SK-MEL-5 (cell line): ENCODE measurements at regions not wholly inside any gene's neighbourhood (a gene's known extent, or its start where the extent isn't known, plus 50 kb on each side); places are given as distances from the start of the nearest gene placed in this dataset.

ENCODE experiments used
- DNase-seq: peaks from one replicate; pipeline ENCODE4 v3.0.0-alpha.2; 2016; ENCODE audit warnings: low read depth, low spot score
- in situ Hi-C: cut with HindIII; loops from 2 replicates; pipeline ENCODE4 v1.10.0; 2016; ENCODE audit warnings: low sequenced_read_pairs, high pct_unique_total_duplicates, low pct_unique_long_range_greater_than_20kb

DNA sequence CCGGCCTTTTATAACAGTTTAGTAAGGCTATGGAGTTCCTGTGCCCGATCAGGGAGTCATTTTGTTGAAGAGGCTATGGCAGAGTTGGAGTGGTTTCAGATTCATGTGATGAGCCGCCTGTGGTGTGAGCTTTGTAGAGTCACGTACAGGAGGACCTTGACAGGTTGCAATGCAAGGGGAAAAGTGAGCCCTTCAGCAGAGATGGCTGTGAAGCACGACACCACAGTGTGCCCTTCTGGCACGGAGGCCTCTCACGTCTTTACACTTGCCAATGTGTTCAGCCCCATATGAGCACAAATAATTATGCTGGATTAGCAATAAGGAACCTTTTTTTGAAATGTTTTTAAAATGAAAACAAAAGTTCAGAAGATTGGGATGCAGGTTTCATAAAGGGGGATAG is 499.8 kb downstream of the LIG4 start:
- in situ Hi-C loops: no loop called here
- DNase-seq: no peak

DNA sequence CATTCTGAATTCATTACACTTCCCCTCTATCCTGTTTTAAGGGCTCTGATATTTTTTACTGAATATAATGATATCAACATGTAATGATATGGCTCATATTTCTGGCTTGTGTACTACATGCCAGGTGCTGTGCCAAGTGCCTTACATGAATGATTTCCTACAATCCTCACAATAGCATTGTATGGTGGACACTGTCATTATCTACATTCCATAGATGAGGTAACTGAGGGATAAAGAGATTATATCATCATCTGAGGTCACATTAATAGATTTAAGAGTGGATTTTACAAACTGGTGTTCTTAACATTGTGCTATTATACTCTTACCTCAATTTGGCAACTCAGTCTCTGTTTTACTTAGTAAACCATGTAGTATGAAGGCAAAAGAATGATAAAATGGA is 502.0 kb downstream of the LIG4 start:
- in situ Hi-C loops: no loop called here

GRCh38 chr13:107712145-107712860 is 503.0 kb downstream of the LIG4 start:
- in situ Hi-C loops: no loop called here
- DNase-seq: no peak

More for the DNA sequence above, 502.0 kb downstream of the LIG4 start:
- DNase-seq: no peak

DNA sequence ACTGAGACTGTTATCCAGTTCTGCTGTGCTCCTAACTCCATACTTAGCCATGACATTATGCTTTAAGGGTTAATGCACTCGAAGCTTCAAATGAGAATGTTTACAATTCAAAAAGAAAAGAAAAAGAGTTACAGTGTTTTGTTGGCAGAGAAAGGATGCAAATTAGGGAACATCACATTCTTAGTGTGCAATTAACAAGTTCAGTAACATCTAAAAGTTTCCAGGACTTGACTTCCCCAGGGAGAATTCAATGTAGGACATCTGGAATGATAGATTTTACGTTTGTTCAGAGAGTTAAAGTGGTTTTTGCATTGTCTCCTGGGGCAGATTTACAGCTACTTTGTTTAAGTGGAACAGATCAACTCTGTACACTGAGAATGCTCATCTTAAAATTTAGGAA is 525.2 kb downstream of the LIG4 start:
- in situ Hi-C loops: no loop called here
- no peak for DNase-seq

DNA sequence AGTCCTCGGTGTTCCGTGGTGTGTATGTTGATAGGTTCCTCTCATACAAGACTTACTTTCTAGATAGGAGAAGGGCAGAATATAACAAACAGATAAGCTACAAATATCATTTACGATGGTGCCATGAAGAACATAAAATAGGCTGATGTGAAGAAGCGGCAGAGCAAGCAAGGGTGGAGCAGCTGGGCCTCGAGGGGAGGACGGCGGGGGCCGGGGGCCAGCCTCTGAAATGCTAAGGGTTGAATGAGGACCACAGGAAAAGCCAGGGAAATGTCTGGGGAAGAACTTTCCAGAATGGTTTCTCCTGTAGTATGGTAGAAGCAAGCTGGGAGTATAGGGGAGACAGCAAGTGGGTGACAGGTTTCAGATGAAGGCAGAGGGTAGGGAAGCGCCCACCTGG is 529.5 kb downstream of the LIG4 start:
- in situ Hi-C loops: no loop called here

DNA sequence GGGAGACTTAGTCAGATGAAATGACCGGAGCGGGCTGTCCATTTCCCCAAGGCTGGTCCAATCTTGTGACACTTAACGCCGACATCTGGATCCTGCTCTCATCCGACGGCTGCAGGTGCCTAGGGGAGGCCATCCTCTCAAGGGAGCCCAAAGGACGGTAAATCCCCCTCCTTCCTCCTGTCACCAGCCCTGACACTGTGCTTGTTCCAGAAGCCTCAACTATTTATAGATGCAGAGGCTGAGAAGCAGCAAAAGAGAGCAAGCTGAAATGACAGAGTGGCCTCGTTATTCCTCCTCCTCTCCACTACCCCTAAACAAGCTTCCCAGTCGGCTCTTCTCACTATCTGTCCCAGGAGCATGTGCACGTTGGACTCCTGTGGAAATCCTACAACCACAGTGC is 533.7 kb downstream of the LIG4 start:
- in situ Hi-C loops: no loop called here
- DNase-seq: no peak

More for the DNA sequence above, 529.5 kb downstream of the LIG4 start:
- DNase-seq: no peak

DNA sequence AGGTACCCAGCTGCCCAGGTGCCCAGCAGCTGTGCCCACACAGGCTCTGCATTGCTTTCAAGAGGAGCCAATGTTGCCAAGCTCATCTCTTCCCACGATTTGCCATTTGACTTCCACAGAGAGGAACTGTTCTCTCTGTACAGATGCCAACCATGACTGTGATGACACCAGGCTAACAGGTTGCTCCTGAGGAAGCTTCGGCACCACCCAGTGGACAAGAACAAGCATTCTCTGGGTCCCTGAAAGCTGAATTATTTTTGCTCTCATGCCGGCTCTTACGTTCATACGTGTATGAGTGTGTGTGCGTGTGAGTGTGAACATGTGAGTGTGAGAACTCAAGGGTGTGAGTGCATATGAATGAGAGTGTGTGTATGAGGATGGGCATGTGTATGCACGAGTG is 535.2 kb downstream of the LIG4 start:
- DNase-seq: peak; percentile 7
- in situ Hi-C loops: no loop called here

DNA sequence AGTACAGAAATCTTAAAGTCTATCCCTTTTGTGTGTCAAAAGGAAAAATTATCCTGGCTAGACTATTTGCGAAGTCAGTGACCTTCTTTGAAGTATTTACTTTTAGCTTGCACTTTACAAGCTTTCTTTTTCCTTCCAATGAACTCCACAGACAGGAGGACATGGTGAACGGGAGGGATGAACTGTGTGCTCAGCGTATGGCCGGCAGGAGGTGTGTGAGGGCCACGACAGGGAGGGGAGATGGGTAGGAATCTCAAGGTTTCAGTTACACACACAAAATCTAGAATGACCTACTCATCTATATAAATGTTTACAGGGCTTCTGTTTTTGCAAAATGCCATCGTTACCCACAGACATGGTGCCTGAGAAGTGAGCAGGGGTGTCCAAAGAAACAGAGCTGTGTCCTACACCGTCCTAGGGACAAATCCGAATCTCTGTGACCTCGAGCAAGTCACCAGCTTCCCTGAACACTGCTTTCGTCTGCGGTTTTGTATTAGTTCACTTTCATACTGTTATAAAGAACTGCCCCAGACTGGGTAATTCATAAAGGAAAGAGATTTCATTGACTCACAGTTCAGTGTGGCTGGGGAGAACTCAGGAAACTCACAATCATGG is 537.2 kb downstream of the LIG4 start:
- peak; percentile 44 for DNase-seq
- in situ Hi-C loops: no loop called here

DNA sequence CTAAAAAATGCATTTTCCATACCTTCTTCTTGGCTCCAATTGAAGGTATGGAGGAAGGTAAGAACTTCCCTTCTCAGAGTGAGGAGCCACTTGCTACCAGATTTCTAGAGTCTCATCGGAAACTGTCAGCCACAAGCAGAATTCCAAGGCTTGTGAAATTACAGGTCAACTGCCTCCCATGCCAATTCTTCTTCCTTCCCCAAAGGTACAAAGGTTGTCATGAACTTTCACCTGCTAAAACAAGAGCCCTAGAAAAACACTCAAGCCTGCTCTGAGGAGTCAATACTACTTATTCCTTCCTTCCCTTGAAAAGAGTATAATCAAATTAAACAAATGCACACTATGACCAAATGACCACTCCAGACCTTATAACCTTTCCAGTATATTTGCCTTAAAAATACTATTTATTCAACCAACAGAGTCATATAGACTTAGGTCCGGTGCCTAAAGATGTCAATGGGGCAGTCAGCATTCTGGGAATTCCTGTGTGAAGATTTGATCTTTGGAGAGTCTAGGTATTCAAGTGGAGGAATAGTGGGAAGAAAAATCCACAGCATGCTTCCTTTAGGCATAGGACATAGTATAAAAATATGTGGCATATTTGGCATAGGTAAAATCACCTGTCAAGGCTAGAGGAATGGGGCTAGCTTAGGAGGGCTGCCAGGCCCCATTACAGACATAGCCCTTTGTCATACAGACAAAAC is 539.3 kb downstream of the LIG4 start:
- in situ Hi-C loops: no loop called here
- no peak for DNase-seq

GRCh38 chr13:107669391-107669993 is 545.8 kb downstream of the LIG4 start:
- DNase-seq: peak; percentile 80
- in situ Hi-C loops: no loop called here

GRCh38 chr13:107665926-107666458 is 549.3 kb downstream of the LIG4 start:
- in situ Hi-C loops: no loop called here
- DNase-seq: no peak

DNA sequence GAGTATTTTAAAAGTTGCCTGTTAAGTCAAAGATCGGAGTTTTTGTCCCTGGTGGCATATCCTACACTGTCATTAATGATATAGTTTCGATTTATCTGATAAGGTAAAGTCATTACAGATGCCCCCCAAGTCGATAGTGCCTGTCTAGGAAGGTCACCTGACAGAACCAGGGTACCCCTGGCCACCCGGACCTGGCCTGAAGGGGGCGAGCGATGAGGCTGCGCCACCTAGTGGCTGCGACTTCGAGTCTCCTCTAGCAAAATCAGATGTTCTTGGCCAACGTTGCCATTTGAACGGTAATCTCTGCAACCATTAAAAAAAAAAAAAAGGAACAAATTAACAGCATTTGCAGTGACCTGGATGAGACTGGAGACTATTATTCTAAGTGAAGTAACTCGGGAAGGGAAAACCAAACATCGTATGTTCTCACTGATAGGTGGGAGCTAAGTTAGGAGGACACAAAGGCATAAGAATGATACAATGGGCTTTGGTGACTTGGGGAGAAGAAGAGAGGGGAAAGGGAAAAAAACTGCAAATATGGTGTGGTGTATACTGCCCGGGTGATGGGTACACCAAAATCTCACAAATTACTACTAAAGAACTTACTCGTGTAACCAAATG is 565.1 kb downstream of the LIG4 start:
- DNase-seq: peak; percentile 67
- in situ Hi-C loops: no loop called here

- in situ Hi-C loops: no loop called here
- DNase-seq: no peak
Observed at GRCh38 chr13:107649079-107649478, 566.3 kb downstream of the LIG4 start.

DNA sequence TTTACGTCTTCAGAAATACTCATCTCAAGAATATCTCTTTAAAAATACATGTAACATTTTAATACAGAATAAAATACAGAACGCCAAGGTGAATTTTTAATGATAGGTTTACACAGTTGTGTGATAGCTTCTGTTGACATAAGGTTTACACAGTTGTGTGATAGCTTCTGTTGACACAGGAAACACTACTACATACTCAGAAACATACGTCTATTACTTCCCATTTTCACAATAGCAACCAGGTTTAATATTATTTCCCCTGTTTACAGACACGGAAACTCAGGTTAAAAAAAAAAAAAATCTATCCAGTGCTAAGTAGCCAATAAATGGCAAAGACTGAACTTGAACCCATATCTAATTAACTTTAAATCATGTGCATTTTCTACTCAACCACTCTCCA is 571.2 kb downstream of the LIG4 start:
- no peak for DNase-seq
- in situ Hi-C loops: no loop called here

GRCh38 chr13:107643615-107644014 is 571.7 kb downstream of the LIG4 start:
- no peak for DNase-seq
- in situ Hi-C loops: no loop called here

DNA sequence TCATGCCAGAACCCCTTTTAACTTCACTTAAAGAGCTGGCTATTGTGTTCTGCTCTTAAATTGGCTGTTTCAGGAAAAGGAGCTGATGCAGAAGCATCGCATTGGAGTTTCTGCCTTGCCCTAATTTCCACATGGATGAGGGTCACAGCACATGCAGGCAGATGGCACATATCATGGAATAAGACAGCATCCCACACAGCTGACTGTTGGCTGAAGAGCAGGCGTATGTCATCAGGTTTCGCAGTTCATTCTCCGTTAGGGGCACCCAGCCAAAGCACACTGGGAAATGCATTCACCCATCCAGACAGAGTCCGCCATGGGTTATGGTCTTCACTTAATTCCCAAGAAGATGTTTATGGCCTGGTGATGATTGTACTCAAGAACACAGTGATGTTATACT is 572.5 kb downstream of the LIG4 start:
- no peak for DNase-seq

DNA sequence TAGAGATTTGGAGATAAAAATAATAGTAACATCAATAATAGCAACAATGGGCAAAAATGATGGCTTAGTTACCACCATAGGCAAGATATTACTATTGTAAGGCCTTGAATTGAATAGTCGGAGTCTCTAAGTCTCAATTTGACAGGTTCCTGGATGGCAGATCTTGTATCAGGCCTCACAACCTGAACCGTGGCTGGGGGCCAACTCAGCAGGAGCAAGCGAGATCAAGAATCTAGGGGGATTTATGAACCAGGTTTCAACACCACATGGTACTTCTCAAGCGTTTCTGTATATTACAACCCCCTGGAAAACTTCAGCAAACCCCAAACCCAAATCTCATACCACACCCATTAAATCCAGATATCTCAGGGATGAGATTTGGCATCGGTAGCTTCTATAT is 573.8 kb downstream of the LIG4 start:
- in situ Hi-C loops: no loop called here

More for the DNA sequence above, 572.5 kb downstream of the LIG4 start:
- in situ Hi-C loops: no loop called here

GRCh38 chr13:107625648-107626047 is 589.7 kb downstream of the LIG4 start:
- in situ Hi-C loops: no loop called here
- DNase-seq: no peak

More for the DNA sequence above, 573.8 kb downstream of the LIG4 start:
- no peak for DNase-seq
